Sigmoid colon (tissue), 4 donors: ENCODE measurements at regions not wholly inside any gene's neighbourhood (a gene's known extent, or its start where the extent isn't known, plus 50 kb on each side); places are given as distances from the start of the nearest gene placed in this dataset.

Experiments
- CTCF ChIP-seq, 4 experiments: fragments of 450-650 bp in 3 of 4; fragments of 200-600 bp in 1 of 4; IDR thresholded peaks; one replicate each; pipeline ENCODE4 v1.5.1; 2016 to 2019; ENCODE audit warnings: antibody characterized with exemption in 4 of 4, mild to moderate bottlenecking in 3 of 4, moderate library complexity in 2 of 4
- POLR2AphosphoS5 ChIP-seq, 4 donors: sonication (generic); formaldehyde crosslinking; IDR thresholded peaks; one replicate each; pipeline ENCODE4 v1.6.1; 2017; ENCODE audit warnings: antibody characterized with exemption in 4 of 4

- TF ChIP-seq POLR2AphosphoS5 (IDR thresholded peaks at IDR 0.05) (no peak), CTCF (IDR thresholded peaks at IDR 0.05) (no peak)
These were observed 787.4 kb upstream of the RGMB start for GRCh38 chr5:97986069-97986468.
